Peyer's patch (tissue), 4 donors: ENCODE measurements at regions not wholly inside any gene's neighbourhood (a gene's known extent, or its start where the extent isn't known, plus 50 kb on each side); places are given as distances from the start of the nearest gene placed in this dataset.

Source experiments
- CTCF ChIP-seq, 6 experiments: fragments of 450-650 bp in 4 of 6; fragments of 200-600 bp in 2 of 6; sonication (generic) in 1 of 6; IDR thresholded peaks; one replicate each; pipeline ENCODE4 v1.5.1; 2017 to 2019; ENCODE audit warnings: antibody characterized with exemption in 6 of 6, mild to moderate bottlenecking in 3 of 6, moderate library complexity in 1 of 6
- POLR2A ChIP-seq, 2 donors: fragments of 450-650 bp; IDR thresholded peaks; one replicate each; pipeline ENCODE4 v1.5.1; 2017; ENCODE audit warnings: antibody characterized with exemption in 2 of 2, mild to moderate bottlenecking in 2 of 2, moderate library complexity in 2 of 2

DNA sequence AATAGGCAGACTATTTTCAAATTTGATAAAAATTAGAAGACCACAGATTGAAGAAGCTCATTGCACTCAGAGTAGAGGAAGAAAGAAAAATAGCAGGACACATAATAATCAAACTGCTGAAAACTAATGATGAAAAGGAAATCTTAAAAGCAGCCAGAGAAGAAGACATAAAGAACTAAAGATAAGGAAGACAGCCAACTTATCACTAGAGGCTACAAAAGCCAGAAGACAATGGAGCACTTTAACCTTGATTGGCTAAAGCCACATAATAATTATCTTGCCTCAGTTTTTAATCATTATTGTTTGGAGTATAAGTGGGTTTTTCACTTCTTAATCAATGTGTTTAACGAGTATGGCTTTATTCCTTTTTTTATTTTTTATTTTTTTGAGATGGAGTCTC, 397.6 kb downstream of the RNF144B start:
- TF ChIP-seq CTCF (IDR thresholded peaks at IDR 0.05) (no peak), POLR2A (IDR thresholded peaks at IDR 0.05) (no peak)
